Activated CD4-positive, alpha-beta T cell treated with anti-CD3 and anti-CD28 coated beads for 36 hours (primary cell): ENCODE measurements at regions not wholly inside any gene's neighbourhood (a gene's known extent, or its start where the extent isn't known, plus 50 kb on each side); places are given as distances from the start of the nearest gene placed in this dataset.

ENCODE experiments used
- ATAC-seq: fragments of 200-7000 bp; cut with Tn5 transposase; one replicate; pipeline ENCODE4 v1.10.0; 2021; ENCODE audit warnings: mild to moderate bottlenecking, moderate library complexity
- CTCF ChIA-PET: fragments of 350-600 bp; sonication (Branson Sonifier 250); formaldehyde crosslinking; loops from one replicate; lab custom pipeline; 2021; ENCODE audit warnings: antibody characterized with exemption; lab: Charles Lee
- POLR2A ChIA-PET: fragments of 350-600 bp; sonication (Branson Sonifier 250); formaldehyde crosslinking; loops from one replicate; lab custom pipeline; 2021; ENCODE audit warnings: antibody characterized with exemption, inconsistent platforms; lab: Charles Lee
- DNase-seq: peaks from one replicate; pipeline ENCODE4 v3.0.0-alpha.2; 2020
- H3K27ac Mint-ChIP-seq: one replicate; pipeline ENCODE4 v1.8.0; 2021; ENCODE audit warnings: mixed read lengths
- H3K27me3 Mint-ChIP-seq: one replicate; pipeline ENCODE4 v1.8.0; 2021; ENCODE audit warnings: mixed read lengths
- H3K36me3 Mint-ChIP-seq: one replicate; pipeline ENCODE4 v1.8.0; 2021; ENCODE audit warnings: low read depth, mixed read lengths
- H3K4me1 Mint-ChIP-seq: one replicate; pipeline ENCODE4 v1.8.0; 2021; ENCODE audit warnings: mixed read lengths
- H3K4me3 Mint-ChIP-seq: one replicate; pipeline ENCODE4 v1.8.0; 2021; ENCODE audit warnings: mild to moderate bottlenecking, moderate library complexity, mixed read lengths
- H3K9me3 Mint-ChIP-seq: one replicate; pipeline ENCODE4 v1.8.0; 2021; ENCODE audit warnings: low read depth, mixed read lengths
- intact Hi-C, 2 experiments: fragments of 100-400 bp; cut with DNase I in 1 of 2; cut with micrococcal nuclease in 1 of 2; formaldehyde crosslinking; loops; one replicate each; pipeline versions ENCODE4 v1.14.2 to v1.15.1; 2022 to 2024; cut with DNase I, micrococcal nuclease

DNA sequence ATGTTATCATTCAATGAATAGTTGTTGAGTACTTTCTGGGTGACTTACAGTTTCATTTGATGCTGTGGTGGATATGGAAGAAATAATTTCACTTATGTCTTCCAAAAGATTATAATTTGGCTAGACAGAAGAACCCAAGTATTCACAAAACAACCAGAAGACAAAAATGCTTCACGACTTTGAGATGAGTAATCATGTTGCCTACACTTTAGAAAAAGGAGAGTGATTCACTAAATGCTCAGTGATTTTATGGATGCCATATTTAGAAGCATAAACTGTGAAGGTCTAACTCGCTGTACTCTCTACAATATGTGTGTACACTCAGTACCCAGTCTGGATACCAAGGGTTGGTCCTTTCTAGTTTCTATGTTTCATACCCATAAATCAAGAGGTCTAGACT lies 101.3 kb upstream of the E2F7 start:
- no peak for DNase-seq
- Mint-ChIP-seq H3K4me3 (no peak overlapping the region), H3K27ac (no peak overlapping the region), H3K36me3 (no peaks in the 10 kb centered on the region), H3K4me1 (no peaks in the 10 kb centered on the region), H3K27me3 (no peaks in the 10 kb centered on the region), H3K9me3 (no peaks in the 10 kb centered on the region)
- ChIA-PET CTCF (no interaction called here), POLR2A (no interaction called here)
- no peak for ATAC-seq
- intact Hi-C loops = no loop called here

- no peak for DNase-seq
- H3K4me3 Mint-ChIP-seq = no peak overlapping the region
- H3K36me3 Mint-ChIP-seq = no peaks in the 10 kb centered on the region
- no peak overlapping the region for H3K27ac Mint-ChIP-seq
- no peaks in the 10 kb centered on the region for H3K9me3 Mint-ChIP-seq
- intact Hi-C loops = no loop called here
- H3K27me3 Mint-ChIP-seq = no peaks in the 10 kb centered on the region
- H3K4me1 Mint-ChIP-seq = no peaks in the 10 kb centered on the region
- POLR2A ChIA-PET = no interaction called here
- no peak for ATAC-seq
- CTCF ChIA-PET = interaction anchor here (0.5 to 0.6 kb wide), 2 partner anchors 13 to 392 kb away, joined by 3 read pairs; no protein-coding TSS in a partner anchor
Measured at GRCh38 chr12:77163074-77164038, 98.0 kb upstream of the E2F7 start.

- ChIA-PET CTCF (no interaction called here), POLR2A (no interaction called here)
- Mint-ChIP-seq H3K27me3 (no peaks in the 10 kb centered on the region), H3K36me3 (no peaks in the 10 kb centered on the region), H3K27ac (no peak overlapping the region), H3K9me3 (no peaks in the 10 kb centered on the region), H3K4me3 (no peak overlapping the region), H3K4me1 (no peaks in the 10 kb centered on the region)
- ATAC-seq (no peak), DNase-seq (no peak)
- intact Hi-C loops = no loop called here
Measured at GRCh38 chr12:77161944-77162343, 96.6 kb upstream of the E2F7 start.

DNA sequence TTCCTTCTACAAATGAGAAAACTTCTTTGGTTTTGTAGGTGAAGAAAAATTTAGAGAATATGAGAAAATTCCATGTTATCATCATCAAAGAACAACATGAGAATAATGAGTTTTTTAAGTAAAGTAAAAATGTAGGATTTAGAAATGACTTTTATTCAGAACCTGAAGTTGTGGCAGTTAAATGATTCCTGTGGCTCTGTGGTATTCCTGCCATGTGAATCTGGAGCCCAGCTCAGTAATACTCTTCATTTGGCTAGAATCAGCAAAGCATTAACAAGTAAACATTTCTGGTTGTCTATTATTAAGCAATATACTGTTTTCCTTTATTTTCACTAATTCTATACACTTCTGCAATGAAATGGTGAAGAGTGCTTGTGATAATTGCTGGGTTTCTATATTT lies 95.6 kb upstream of the E2F7 start:
- Mint-ChIP-seq H3K36me3 (no peaks in the 10 kb centered on the region), H3K9me3 (no peaks in the 10 kb centered on the region), H3K4me1 (no peaks in the 10 kb centered on the region), H3K4me3 (no peak overlapping the region), H3K27me3 (no peaks in the 10 kb centered on the region), H3K27ac (no peak overlapping the region)
- ATAC-seq (no peak), DNase-seq (no peak)
- intact Hi-C loops = no loop called here
- ChIA-PET POLR2A (no interaction called here), CTCF (no interaction called here)

DNA sequence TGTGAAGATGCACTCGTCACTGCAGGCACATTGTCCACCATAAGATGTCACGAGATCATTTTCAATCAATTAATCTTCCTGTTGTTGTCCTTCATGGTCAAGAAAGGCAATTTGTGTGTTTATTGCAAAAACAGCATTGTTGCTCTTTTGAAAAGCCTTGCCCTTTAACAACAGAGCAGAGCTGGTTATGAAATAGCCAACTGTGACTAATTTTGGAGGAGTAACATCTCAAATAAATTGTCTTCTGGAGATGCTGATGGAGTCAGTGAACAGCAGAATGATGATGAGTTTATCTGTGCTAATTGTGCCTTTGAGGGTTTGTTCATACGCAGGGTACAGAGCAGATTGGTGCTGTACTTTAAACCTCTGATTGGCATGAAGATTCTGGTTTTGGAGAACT lies 88.3 kb upstream of the E2F7 start:
- no peaks in the 10 kb centered on the region for H3K36me3 Mint-ChIP-seq
- no peaks in the 10 kb centered on the region for H3K27me3 Mint-ChIP-seq
- ChIA-PET CTCF (no interaction called here), POLR2A (no interaction called here)
- no peaks in the 10 kb centered on the region for H3K9me3 Mint-ChIP-seq
- H3K4me3 Mint-ChIP-seq = no peak overlapping the region
- H3K27ac Mint-ChIP-seq = no peak overlapping the region
- no peak for DNase-seq
- no peak for ATAC-seq
- no peaks in the 10 kb centered on the region for H3K4me1 Mint-ChIP-seq
- intact Hi-C loops = no loop called here

- POLR2A ChIA-PET = no interaction called here
- DNase-seq = no peak
- intact Hi-C loops = no loop called here
- H3K4me1 Mint-ChIP-seq = no peaks in the 10 kb centered on the region
- H3K4me3 Mint-ChIP-seq = no peak overlapping the region
- H3K9me3 Mint-ChIP-seq = no peaks in the 10 kb centered on the region
- CTCF ChIA-PET = interaction anchor here (0.7 kb wide), 1 partner anchor 19 kb away, joined by 3 read pairs; no protein-coding TSS in a partner anchor
- no peak for ATAC-seq
- H3K27ac Mint-ChIP-seq = no peak overlapping the region
- no peaks in the 10 kb centered on the region for H3K27me3 Mint-ChIP-seq
- H3K36me3 Mint-ChIP-seq = no peaks in the 10 kb centered on the region
Measured at GRCh38 chr12:77152623-77153193, 87.3 kb upstream of the E2F7 start.

DNA sequence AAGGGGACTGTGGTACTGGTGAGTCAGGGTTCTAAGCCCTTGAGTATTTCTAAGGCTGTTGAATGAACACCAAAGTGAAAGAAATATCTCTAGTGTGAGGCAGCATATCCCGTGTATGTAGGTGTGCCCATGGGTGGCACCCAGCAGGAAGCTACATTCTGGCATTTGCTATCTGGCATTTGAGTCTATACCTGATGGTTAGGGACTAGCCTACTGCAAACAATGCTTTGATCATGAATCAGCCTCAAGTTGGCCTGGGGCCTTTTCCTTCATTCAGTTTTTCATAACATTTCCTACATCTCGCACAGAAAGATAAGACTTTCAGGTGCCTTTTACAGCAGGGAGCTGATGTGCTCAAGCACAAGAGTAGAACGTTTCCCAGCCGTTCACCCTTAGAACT lies 85.7 kb upstream of the E2F7 start:
- H3K4me1 Mint-ChIP-seq = no peaks in the 10 kb centered on the region
- H3K36me3 Mint-ChIP-seq = no peaks in the 10 kb centered on the region
- H3K4me3 Mint-ChIP-seq = no peak overlapping the region
- ChIA-PET CTCF (interaction anchor here (0.6 kb wide), 1 partner anchor 13 kb away, joined by 3 read pairs; no protein-coding TSS in a partner anchor), POLR2A (no interaction called here)
- DNase-seq (no peak), ATAC-seq (no peak)
- H3K27me3 Mint-ChIP-seq = peaks cover 2% of the 10 kb centered on the region
- H3K27ac Mint-ChIP-seq = no peak overlapping the region
- no peaks in the 10 kb centered on the region for H3K9me3 Mint-ChIP-seq
- intact Hi-C loops = no loop called here

DNA sequence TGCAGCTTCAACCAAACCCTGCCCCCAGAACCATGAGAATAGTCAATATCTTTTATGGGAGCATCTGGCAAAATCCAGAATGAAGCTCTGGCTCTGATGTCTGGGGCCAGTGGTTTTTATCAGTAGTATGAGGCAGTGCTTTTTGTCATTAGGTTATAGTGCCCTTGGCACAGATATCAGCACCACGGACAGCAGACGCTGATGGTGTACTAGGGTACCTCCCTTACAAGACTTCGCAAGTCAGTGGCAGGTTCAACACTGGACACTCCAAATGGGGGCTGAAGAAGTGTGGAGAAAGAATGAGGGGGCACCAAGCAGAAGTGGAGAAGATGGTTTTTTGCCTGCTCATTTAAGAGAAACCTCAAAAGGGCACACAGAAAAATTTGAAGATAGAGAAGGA lies 68.2 kb upstream of the E2F7 start:
- Mint-ChIP-seq H3K36me3 (no peaks in the 10 kb centered on the region), H3K4me3 (no peak overlapping the region), H3K27me3 (no peaks in the 10 kb centered on the region), H3K9me3 (no peaks in the 10 kb centered on the region), H3K27ac (no peak overlapping the region), H3K4me1 (no peaks in the 10 kb centered on the region)
- ATAC-seq (no peak), DNase-seq (peak; percentile 29)
- POLR2A ChIA-PET = no interaction called here
- intact Hi-C loops = no loop called here
- CTCF ChIA-PET = no interaction called here

DNA sequence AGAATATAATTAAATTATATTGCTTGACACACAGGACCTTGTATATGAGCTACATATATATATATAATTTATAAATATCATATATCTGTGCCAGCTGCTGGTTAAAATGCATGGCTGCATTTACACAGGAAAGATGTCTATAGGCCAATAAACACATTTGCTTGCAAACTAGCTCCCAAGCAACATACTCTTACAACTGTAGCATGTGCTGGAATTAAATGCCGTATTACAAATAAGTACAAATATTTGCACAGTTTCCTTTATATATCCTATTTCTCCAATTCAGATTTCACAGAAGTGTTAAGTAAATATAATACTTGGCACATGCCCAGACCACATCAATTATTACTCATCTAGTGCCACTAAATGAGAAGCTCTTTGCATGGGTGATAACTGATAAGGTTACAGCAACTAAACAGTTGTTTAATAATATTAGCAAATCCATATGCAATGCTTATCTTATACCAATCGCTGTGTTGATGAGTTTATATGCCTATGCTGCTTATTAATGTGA lies 66.7 kb upstream of the E2F7 start:
- Mint-ChIP-seq H3K27me3 (no peaks in the 10 kb centered on the region), H3K9me3 (no peaks in the 10 kb centered on the region), H3K4me1 (no peaks in the 10 kb centered on the region), H3K4me3 (no peak overlapping the region), H3K27ac (no peak overlapping the region), H3K36me3 (no peaks in the 10 kb centered on the region)
- intact Hi-C loops = no loop called here
- no peak for ATAC-seq
- POLR2A ChIA-PET = no interaction called here
- DNase-seq = no peak
- CTCF ChIA-PET = no interaction called here

DNA sequence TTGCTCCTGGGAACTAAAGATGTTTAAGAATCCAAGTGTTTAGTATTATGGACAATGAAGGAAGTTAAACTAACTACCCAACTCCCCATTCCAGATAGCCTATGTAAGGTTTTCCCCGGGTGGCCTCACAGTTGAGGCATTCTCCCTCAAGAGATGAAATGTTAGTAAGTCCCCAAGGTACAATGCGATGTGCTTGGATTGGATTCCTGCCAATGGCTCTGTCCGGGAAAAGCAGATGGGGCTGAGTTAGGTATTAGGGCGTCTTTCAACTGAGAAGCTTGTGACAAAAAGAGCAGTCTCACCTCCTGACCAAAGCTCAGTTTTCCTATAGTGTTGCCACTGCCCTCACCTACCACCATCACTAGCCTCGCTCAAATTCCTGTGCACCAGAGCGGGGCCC lies 64.8 kb upstream of the E2F7 start:
- DNase-seq (no peak), ATAC-seq (no peak)
- H3K9me3 Mint-ChIP-seq = no peaks in the 10 kb centered on the region
- H3K4me1 Mint-ChIP-seq = peaks cover under 1% of the 10 kb centered on the region
- H3K4me3 Mint-ChIP-seq = no peak overlapping the region
- intact Hi-C loops = no loop called here
- ChIA-PET CTCF (interaction anchor here (0.6 to 1.5 kb wide), 3 partner anchors 21 to 263 kb away, joined by 3 read pairs; no protein-coding TSS in a partner anchor), POLR2A (no interaction called here)
- no peak overlapping the region for H3K27ac Mint-ChIP-seq
- no peaks in the 10 kb centered on the region for H3K36me3 Mint-ChIP-seq
- no peaks in the 10 kb centered on the region for H3K27me3 Mint-ChIP-seq

DNA sequence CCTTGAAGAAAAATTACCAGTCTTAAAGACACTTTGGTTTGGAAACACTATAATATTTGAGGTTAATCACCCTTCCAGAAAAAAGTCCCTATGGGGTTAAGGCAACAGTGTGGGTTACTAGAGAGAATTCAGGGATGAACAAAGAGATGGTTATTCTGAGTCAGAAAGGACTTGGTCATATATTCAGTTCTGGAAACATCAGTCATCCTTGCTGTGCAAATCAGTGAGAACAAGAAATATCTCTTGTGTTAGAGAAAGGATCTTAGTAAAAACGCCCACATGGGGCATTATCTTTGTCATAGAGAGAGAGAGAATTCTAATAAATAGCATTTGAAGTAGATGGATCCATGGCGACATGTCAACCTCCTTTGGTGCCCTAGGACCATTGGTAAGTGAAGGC lies 59.4 kb upstream of the E2F7 start:
- CTCF ChIA-PET = no interaction called here
- POLR2A ChIA-PET = no interaction called here

GRCh38 chr12:77122661-77123060 lies 57.3 kb upstream of the E2F7 start:
- intact Hi-C loops = no loop called here
- Mint-ChIP-seq H3K4me1 (peaks cover 3% of the 10 kb centered on the region), H3K36me3 (no peaks in the 10 kb centered on the region), H3K27ac (no peak overlapping the region), H3K27me3 (peaks cover 10% of the 10 kb centered on the region), H3K4me3 (no peak overlapping the region), H3K9me3 (no peaks in the 10 kb centered on the region)
- DNase-seq = no peak
- POLR2A ChIA-PET = no interaction called here
- CTCF ChIA-PET = no interaction called here
- no peak for ATAC-seq

More for the DNA sequence above, 59.4 kb upstream of the E2F7 start:
- ATAC-seq (peak; percentile 47), DNase-seq (no peak)
- Mint-ChIP-seq H3K4me3 (no peak overlapping the region), H3K27me3 (peaks cover 10% of the 10 kb centered on the region), H3K27ac (no peak overlapping the region), H3K9me3 (no peaks in the 10 kb centered on the region), H3K4me1 (peaks cover 3% of the 10 kb centered on the region), H3K36me3 (no peaks in the 10 kb centered on the region)
- intact Hi-C loops = no loop called here
